Astrocyte (in vitro differentiated cells and primary cell): ENCODE measurements at regions not wholly inside any gene's neighbourhood (a gene's known extent, or its start where the extent isn't known, plus 50 kb on each side); places are given as distances from the start of the nearest gene placed in this dataset.

Experiments
- CTCF ChIP-seq: IDR thresholded peaks from 2 replicates; pipeline ENCODE4 v1.5.1; 2011; ENCODE audit warnings: low read depth, mild to moderate bottlenecking, inconsistent platforms, low read length, moderate library complexity; ENCODE audit not compliant: insufficient read depth
- EZH2 ChIP-seq: IDR thresholded peaks from 2 replicates; pipeline ENCODE4 v1.6.1; 2012; ENCODE audit warnings: mild to moderate bottlenecking, low read length, inconsistent platforms; ENCODE audit not compliant: insufficient read depth

GRCh38 chr20:37640600-37641561, 52.9 kb upstream of the CTNNBL1 start:
- no peak for TF ChIP-seq CTCF
- TF ChIP-seq EZH2, result no peak
